RWPE1 (cell line): ENCODE measurements at regions not wholly inside any gene's neighbourhood (a gene's known extent, or its start where the extent isn't known, plus 50 kb on each side); places are given as distances from the start of the nearest gene placed in this dataset.

Source experiments
- CTCF ChIA-PET: fragments of 350-600 bp; sonication (Branson Sonifier 250); formaldehyde crosslinking; extraction: SDS; loops from one replicate; lab custom pipeline; 2021; lab: Yijun Ruan, JAX
- POLR2A ChIA-PET: fragments of 400-600 bp; formaldehyde crosslinking; extraction: SDS; loops from one replicate; lab custom pipeline; 2020; ENCODE audit warnings: antibody characterized with exemption; ENCODE audit not compliant: low non-redundant PET; lab: Yijun Ruan, JAX
- DNase-seq: peaks from one replicate; pipeline ENCODE4 v3.0.0; 2012; ENCODE audit warnings: low spot score
- H3K27ac ChIP-seq: fragments of 450-650 bp; 2 replicates; pipeline ENCODE4 v1.5.1; 2017
- TF ChIP-seq, protein P1 (sequence below): fragments of 450-650 bp; conservative IDR thresholded peaks from 2 replicates; pipeline ENCODE4 v1.5.1; 2017; ENCODE audit warnings: low read depth, mild to moderate bottlenecking

DNA sequence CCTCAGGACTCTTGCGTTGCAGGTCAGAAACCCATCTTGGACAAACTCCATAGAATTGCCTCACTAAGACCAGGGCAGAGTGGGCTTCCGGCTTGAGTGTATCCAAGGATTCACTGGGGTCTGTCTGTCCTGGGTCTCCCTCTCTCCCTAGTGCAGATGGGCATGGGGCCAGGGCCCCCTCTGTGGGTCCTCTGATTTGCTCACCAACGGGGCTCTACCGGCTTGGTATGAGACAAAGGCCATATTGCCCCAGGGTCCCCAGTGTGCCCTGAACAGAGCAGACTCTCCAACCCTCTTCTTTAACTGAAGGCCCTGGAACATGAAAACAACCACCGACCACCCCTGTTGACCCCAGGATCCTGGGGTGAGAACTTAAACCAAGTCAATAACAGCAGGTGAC, 68.2 kb upstream of the CHST15 start:
- POLR2A ChIA-PET, result no interaction called here

DNA sequence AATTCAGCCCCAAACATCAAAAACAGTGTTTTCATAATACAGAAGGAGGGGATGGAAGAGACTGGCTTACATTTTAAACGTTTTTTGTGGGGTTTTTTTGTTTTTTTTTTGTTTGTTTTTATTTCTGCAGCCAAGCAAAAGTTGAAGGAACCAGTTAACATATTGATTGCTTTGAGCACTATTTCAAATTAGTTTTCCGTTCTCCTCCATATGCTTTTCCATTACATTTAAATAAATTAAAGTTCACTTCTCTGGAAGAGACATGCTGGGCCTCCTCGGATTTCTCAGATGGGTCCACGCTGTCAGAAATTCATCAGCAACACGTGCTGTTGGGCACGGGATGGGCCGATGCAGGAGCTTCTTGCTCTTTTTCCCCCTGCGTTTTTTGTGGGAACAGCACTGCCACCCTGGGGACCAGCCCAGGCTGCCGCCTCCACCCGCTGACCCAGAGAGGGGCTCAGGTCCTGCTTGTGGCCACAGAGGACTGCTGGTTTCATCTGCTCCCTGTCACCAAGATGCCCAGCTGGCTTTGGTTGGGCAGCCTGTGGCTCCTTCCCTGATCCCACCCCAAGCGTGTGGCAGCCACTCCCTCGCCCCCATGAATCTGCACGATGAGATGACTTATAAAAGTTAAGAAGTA, 67.7 kb upstream of the CHST15 start:
- POLR2A ChIA-PET, result no interaction called here
- no peak for DNase-seq
- TF ChIP-seq, protein P1, sequence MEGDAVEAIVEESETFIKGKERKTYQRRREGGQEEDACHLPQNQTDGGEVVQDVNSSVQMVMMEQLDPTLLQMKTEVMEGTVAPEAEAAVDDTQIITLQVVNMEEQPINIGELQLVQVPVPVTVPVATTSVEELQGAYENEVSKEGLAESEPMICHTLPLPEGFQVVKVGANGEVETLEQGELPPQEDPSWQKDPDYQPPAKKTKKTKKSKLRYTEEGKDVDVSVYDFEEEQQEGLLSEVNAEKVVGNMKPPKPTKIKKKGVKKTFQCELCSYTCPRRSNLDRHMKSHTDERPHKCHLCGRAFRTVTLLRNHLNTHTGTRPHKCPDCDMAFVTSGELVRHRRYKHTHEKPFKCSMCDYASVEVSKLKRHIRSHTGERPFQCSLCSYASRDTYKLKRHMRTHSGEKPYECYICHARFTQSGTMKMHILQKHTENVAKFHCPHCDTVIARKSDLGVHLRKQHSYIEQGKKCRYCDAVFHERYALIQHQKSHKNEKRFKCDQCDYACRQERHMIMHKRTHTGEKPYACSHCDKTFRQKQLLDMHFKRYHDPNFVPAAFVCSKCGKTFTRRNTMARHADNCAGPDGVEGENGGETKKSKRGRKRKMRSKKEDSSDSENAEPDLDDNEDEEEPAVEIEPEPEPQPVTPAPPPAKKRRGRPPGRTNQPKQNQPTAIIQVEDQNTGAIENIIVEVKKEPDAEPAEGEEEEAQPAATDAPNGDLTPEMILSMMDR, result no peak
- CTCF ChIA-PET, result no interaction called here
- H3K27ac ChIP-seq, result no peak overlapping the region

More for the DNA sequence above, 68.2 kb upstream of the CHST15 start:
- DNase-seq, result no peak
- no peak overlapping the region for H3K27ac ChIP-seq
- TF ChIP-seq, protein P1, result no peak
- CTCF ChIA-PET, result no interaction called here

DNA sequence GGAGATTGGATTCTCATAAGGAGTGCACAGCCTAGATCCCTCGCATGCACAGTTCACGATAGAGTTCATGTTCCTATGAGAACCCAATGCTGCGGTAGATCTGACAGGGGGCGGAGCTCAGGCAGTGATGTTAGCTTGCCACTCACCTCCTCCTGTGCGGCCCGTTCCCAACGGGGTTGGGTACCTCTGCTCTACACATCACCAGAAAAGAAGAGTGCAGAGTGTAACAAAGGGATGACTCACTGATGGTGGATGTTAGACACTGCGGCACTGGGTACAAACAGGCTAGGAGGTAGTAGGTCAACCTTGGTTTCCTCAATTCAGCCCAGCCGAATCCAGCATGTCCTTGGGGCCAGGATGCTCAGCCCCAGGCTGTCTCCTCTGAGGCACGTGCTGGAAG, 66.8 kb upstream of the CHST15 start:
- CTCF ChIA-PET, result interaction anchor here (0.6 kb wide), 1 partner anchor 145 kb away, joined by 3 read pairs; no protein-coding TSS in a partner anchor
- no peak for DNase-seq
- no peak overlapping the region for H3K27ac ChIP-seq
- TF ChIP-seq, protein P1, result no peak
- POLR2A ChIA-PET, result no interaction called here

DNA sequence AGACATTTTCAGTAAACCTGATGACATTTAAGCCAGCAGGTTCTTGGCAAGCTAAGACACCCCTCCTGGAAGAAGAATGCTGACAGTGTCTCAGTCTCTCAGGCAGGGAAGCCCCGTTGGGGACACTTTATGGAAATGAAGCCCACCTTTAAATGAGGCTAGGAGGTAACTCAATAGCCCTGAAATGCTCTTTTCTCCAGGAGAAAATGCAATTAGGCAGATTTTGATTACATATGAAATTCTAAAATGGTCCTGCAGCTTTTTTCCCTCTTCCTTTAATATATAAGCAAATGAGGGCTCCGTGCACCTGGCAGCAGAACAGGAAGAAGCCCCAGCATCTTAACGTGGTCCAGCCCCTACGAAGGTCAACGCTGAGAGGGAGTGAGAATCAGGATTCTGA, 65.8 kb upstream of the CHST15 start:
- POLR2A ChIA-PET, result no interaction called here
- H3K27ac ChIP-seq, result no peak overlapping the region
- no peak for DNase-seq
- TF ChIP-seq, protein P1, result no peak
- CTCF ChIA-PET, result no interaction called here

DNA sequence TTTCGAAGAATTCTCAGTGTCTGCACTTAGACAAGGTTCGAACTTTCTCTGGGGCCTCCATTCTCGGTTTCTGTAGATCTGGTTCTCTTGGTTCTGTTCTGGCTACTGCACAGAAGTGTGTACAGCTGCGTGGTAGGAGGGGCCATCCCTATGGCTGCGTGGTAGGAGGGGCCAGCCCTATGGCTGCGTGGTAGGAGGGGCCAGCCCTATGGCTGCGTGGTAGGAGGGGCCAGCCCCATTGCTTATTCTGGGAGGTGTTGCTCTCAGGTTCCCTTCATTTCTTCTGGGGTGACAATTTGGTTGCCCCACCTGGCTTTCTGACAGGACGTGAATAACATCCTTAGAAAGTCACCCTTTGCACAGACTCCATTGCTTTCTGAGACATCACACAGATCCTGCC, 65.2 kb upstream of the CHST15 start:
- no peak overlapping the region for H3K27ac ChIP-seq
- TF ChIP-seq, protein P1, result no peak
- CTCF ChIA-PET, result no interaction called here
- POLR2A ChIA-PET, result no interaction called here
- no peak for DNase-seq

DNA sequence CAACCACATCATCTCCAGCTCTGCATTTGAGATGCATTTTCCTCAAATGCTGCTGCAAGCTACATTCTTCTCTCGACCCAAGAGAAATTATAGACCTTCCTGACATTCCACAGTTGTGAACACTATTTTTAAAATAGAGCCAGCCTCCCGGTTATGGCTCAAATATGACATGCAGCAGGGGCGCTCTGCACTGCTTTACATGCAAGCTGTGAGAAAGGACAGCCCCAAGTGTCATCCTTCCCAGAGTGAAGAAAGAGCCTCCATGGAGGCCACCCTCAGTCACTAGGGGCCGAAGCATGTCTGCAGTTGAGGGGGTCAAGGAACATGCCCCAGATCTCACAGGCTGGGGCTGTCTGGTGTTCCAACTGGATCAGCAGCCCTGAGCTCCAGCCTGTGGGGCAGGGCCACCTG, 63.9 kb upstream of the CHST15 start:
- DNase-seq, result no peak
- CTCF ChIA-PET, result no interaction called here
- TF ChIP-seq, protein P1, result no peak
- POLR2A ChIA-PET, result no interaction called here
- no peak overlapping the region for H3K27ac ChIP-seq
